Ectodermal cell (in vitro differentiated cells): ENCODE measurements at regions not wholly inside any gene's neighbourhood (a gene's known extent, or its start where the extent isn't known, plus 50 kb on each side); places are given as distances from the start of the nearest gene placed in this dataset.

Source experiments
- H3K27ac ChIP-seq: 2 replicates; pipeline ENCODE4 v1.7.0; 2013; ENCODE audit warnings: mild to moderate bottlenecking, low read depth, low read length; ENCODE audit not compliant: insufficient read depth, poor library complexity, severe bottlenecking
- H3K27me3 ChIP-seq: 2 replicates; pipeline ENCODE4 v1.7.0; 2013; ENCODE audit warnings: mild to moderate bottlenecking, low read length; ENCODE audit not compliant: insufficient read depth, control insufficient read depth, poor library complexity, severe bottlenecking
- H3K36me3 ChIP-seq: one replicate; pipeline ENCODE4 v1.7.0; 2013; ENCODE audit warnings: low read length; ENCODE audit not compliant: control insufficient read depth, insufficient read depth
- H3K4me1 ChIP-seq: one replicate; pipeline ENCODE4 v1.7.0; 2013; ENCODE audit warnings: low read length; ENCODE audit not compliant: control insufficient read depth, insufficient read depth
- H3K4me3 ChIP-seq: 2 replicates; pipeline ENCODE4 v1.7.0; 2013; ENCODE audit warnings: low read depth, low read length, control low read depth; ENCODE audit not compliant: insufficient read depth
- H3K9me3 ChIP-seq: 2 replicates; pipeline ENCODE4 v1.7.0; 2013; ENCODE audit warnings: mild to moderate bottlenecking, low read length, moderate library complexity; ENCODE audit not compliant: control insufficient read depth
- WGBS, 2 experiments: methylation state at CpG; one replicate each; pipeline ENCODE4 v1.1.7; 2013; ENCODE audit warnings: missing lambda C conversion rate in 2 of 2; 5-methylcytosine and 5-hydroxymethylcytosine counted together

GRCh38 chr10:52472406-52473146 is 158.5 kb downstream of the DKK1 start:
- Histone ChIP-seq H3K27ac (no peak overlapping the region), H3K4me3 (no peak overlapping the region), H3K27me3 (no peaks in the 10 kb centered on the region), H3K9me3 (no peaks in the 10 kb centered on the region), H3K36me3 (no peaks in the 10 kb centered on the region), H3K4me1 (no peaks in the 10 kb centered on the region)
- WGBS, 2 experiments, result 82 to 90% methylated on average over 4 to 5 of the region's 5 CpGs

DNA sequence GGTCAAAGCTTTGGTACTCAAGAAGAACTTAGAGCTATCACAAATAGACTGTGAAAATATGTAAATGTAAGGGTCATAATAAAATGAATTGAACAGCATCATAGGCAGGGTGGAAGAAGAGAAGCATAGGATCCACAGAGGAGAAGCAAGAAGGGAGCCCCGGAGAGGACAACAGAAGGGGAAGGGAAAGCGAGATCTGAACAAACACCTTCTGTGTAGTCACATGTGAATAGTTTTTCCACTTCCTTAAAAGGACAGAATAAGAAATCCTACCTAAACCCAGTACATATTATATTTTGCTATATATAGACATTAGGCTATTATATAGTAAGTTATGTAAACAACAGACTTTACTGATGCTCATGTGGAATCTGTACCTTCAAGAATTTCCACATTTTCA is 160.2 kb downstream of the DKK1 start:
- no peaks in the 10 kb centered on the region for H3K36me3 ChIP-seq
- H3K4me1 ChIP-seq, result no peaks in the 10 kb centered on the region
- no peaks in the 10 kb centered on the region for H3K27me3 ChIP-seq
- no peak overlapping the region for H3K4me3 ChIP-seq
- 88 to 92% methylated on average over 2 of the region's 2 CpGs for WGBS, 2 experiments
- no peaks in the 10 kb centered on the region for H3K9me3 ChIP-seq
- no peak overlapping the region for H3K27ac ChIP-seq

DNA sequence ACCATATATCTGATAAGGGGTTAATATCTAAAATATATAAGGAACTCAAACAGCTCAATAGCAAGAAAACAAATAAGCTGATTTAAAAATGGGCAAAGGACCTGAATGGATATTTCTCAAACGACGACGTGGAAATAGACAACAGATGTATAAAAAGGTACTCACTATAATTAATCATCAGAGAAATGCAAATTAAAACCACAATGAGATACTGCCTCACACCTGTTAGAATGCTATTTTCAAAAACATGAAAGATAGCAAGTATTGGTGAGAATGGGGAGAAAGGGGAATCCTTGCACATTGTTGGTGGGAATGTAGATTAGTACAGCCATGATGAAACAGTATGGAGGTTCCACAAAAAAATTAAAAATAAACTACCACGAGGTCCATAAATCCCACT is 163.2 kb downstream of the DKK1 start:
- 92 to 100% methylated on average over 3 of the region's 4 CpGs for WGBS, 2 experiments

DNA sequence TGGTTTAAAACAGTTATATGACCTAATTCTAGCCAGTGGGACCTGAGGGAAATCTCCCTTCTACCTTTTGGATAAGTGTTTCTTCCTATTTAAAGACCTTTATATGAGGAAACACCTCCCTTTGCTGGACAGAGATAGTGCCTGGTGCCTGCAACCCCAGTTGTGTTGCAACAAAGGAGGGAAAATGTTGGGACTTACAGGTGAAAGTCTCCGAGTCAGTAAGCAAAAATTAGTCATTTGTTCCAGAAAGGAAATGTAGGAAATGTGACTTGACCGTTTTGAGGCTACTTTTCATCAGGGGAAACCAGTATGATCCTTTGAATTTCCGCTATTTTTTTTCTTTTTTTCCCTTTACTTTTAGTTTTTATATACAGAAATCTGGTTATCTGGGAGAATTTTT is 165.5 kb downstream of the DKK1 start:
- Histone ChIP-seq H3K36me3 (no peaks in the 10 kb centered on the region), H3K9me3 (no peaks in the 10 kb centered on the region), H3K27me3 (no peaks in the 10 kb centered on the region), H3K4me1 (no peaks in the 10 kb centered on the region), H3K27ac (no peak overlapping the region), H3K4me3 (no peak overlapping the region)
- 90 to 96% methylated on average over 2 to 3 of the region's 3 CpGs for WGBS, 2 experiments

More for the DNA sequence above, 163.2 kb downstream of the DKK1 start:
- no peaks in the 10 kb centered on the region for H3K27me3 ChIP-seq
- H3K36me3 ChIP-seq, result no peaks in the 10 kb centered on the region
- no peaks in the 10 kb centered on the region for H3K4me1 ChIP-seq
- no peaks in the 10 kb centered on the region for H3K9me3 ChIP-seq
- H3K4me3 ChIP-seq, result no peak overlapping the region
- H3K27ac ChIP-seq, result no peak overlapping the region

DNA sequence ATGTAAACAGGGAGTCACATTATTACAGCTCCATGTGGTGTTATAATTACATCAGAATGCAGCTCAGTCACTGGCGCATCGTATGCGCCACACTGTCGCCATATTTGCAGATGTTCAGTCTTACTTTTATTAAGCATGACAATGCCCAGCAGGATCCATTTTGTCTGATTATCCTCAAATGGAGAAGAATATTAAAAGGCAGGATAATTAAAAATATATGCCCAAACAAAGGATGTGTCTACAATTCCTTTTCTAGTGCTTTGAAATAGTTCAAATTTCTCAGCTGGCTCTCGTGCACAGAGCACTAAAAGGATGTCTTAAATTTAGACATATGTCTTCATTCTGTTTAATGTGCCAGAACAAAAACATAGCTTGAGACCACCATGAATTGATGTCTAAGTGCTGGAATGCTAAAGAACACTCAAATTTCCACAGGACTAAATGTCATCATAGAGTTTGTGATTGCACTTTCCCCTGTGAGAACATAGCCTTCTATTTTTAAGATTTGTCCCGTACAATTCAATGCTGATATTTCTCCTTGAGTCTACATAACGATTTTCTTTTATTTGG is 168.0 kb downstream of the DKK1 start:
- Histone ChIP-seq H3K4me3 (no peak overlapping the region), H3K27me3 (no peaks in the 10 kb centered on the region), H3K36me3 (no peaks in the 10 kb centered on the region), H3K27ac (no peak overlapping the region), H3K9me3 (no peaks in the 10 kb centered on the region), H3K4me1 (no peaks in the 10 kb centered on the region)
- 91 to 98% methylated on average over 7 of the region's 7 CpGs for WGBS, 2 experiments

DNA sequence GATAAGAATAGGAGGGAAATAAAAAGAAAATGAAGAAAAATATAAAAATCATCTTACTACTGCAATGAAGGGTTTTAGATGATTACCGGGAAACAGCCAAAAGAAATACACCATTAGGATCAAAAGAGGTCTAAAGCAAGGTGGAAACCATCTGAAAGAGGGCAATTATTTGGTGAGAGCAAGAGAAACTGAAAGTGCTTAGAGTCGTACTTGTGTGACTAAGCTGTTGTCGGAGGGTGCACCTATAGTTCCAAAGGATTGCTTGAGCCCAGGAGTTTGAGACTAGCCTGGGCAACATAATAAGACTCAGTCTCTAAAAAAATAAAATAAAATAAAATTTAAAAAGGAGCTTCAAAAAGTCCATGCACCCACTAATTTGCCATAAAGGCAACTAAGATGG is 169.5 kb downstream of the DKK1 start:
- 87 to 88% methylated on average over 3 of the region's 3 CpGs for WGBS, 2 experiments
- Histone ChIP-seq H3K27me3 (no peaks in the 10 kb centered on the region), H3K27ac (no peak overlapping the region), H3K9me3 (no peaks in the 10 kb centered on the region), H3K4me1 (no peaks in the 10 kb centered on the region), H3K4me3 (no peak overlapping the region), H3K36me3 (no peaks in the 10 kb centered on the region)

GRCh38 chr10:52484206-52485065 is 170.4 kb downstream of the DKK1 start:
- H3K4me3 ChIP-seq, result no peak overlapping the region
- no peaks in the 10 kb centered on the region for H3K27me3 ChIP-seq
- no peaks in the 10 kb centered on the region for H3K9me3 ChIP-seq
- WGBS, 2 experiments, result 96 to 98% methylated on average over 3 of the region's 3 CpGs
- H3K4me1 ChIP-seq, result no peaks in the 10 kb centered on the region
- no peaks in the 10 kb centered on the region for H3K36me3 ChIP-seq
- no peak overlapping the region for H3K27ac ChIP-seq

DNA sequence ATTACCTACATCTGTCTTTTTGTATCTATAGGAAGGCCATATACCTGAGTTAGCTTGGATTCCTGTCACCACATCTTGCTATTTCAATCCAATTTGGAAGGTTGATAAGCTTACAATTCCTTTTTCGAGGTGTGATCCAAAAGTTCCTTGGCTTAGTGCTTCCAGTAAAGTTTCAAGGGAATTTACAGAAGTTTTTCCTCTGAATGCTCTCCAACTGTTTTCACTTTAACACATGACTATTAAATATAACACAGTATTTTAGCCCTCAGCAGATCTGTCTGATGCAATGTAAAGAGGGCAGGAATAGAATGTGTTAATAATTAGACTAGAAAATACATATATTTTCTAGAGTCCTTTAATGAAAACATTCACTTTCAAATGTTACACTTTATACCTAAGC is 171.4 kb downstream of the DKK1 start:
- Histone ChIP-seq H3K4me3 (no peak overlapping the region), H3K9me3 (no peaks in the 10 kb centered on the region), H3K4me1 (no peaks in the 10 kb centered on the region), H3K27ac (no peak overlapping the region), H3K27me3 (no peaks in the 10 kb centered on the region), H3K36me3 (no peaks in the 10 kb centered on the region)
- WGBS, 2 experiments, result 80 to 90% methylated on average over 1 of the region's 1 CpG

DNA sequence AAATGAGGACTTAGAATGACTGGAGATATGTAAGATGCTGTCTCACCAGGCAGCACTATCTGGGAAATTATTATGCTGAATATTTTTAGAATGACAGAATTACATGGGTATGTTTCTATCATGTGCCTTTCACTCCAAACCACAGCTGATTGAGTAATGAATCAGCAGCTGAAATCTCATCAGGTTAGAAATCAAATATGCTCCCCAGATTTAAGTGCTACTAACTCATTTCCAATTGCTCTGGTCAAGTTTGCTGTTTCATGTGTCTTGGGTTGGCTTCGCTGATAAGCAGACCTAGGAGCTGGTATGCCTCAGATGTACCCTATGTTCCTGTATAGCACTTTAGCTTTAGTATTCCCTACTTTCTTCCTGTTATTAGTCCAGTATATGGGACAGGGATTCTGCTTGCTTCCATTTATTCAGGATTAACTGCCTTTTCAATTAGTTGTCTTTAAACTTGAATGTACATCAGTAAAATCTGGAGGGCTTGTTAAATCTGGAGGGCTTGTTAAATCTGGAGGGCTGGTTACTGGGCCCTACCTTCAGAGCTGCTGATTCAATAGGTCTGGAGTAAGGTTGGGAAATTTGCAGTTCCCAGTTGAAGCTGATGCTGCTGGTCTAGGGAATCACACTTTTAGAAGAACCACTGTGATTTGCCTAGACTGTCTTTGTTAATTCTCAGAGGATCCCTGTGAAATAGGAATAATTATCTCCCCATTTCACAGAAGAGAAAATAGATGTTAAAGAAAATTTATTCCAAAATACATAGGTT is 172.9 kb downstream of the DKK1 start:
- H3K27me3 ChIP-seq, result no peaks in the 10 kb centered on the region
- H3K4me1 ChIP-seq, result no peaks in the 10 kb centered on the region
- H3K9me3 ChIP-seq, result no peaks in the 10 kb centered on the region
- H3K4me3 ChIP-seq, result no peak overlapping the region
- H3K36me3 ChIP-seq, result no peaks in the 10 kb centered on the region
- 97 to 100% methylated on average over 1 of the region's 1 CpG for WGBS, 2 experiments
- no peak overlapping the region for H3K27ac ChIP-seq
